ENCODE measurements at regions not wholly inside any gene's neighbourhood (a gene's known extent, or its start where the extent isn't known, plus 50 kb on each side); places are given as distances from the start of the nearest gene placed in this dataset.

- Histone ChIP-seq H3K27ac (no peak overlapping the region), H3K4me3 (no peak overlapping the region)
Measured at GRCh38 chr11:105553025-105553424, 56.8 kb upstream of the GRIA4 start.

GRCh38 chr11:105548359-105548758 is 61.5 kb upstream of the GRIA4 start:
- Histone ChIP-seq H3K4me3 (no peak overlapping the region), H3K27ac (no peak overlapping the region)

GRCh38 chr11:105538588-105538987 is 71.3 kb upstream of the GRIA4 start:
- H3K4me3 ChIP-seq, result no peak overlapping the region

GRCh38 chr11:105537531-105537930 is 72.3 kb upstream of the GRIA4 start:
- no peak overlapping the region for H3K27ac ChIP-seq
- H3K4me3 ChIP-seq, result no peak overlapping the region

More at GRCh38 chr11:105538588-105538987, 71.3 kb upstream of the GRIA4 start:
- H3K27ac ChIP-seq, result no peak overlapping the region

GRCh38 chr11:105524286-105524685 is 85.6 kb upstream of the GRIA4 start:
- no peak overlapping the region for H3K27ac ChIP-seq
- H3K4me3 ChIP-seq, result no peak overlapping the region

- H3K27ac ChIP-seq, result no peak overlapping the region
- no peak overlapping the region for H3K4me3 ChIP-seq
Measured at GRCh38 chr11:105520706-105521345, 89.0 kb upstream of the GRIA4 start.

- Histone ChIP-seq H3K27ac (no peak overlapping the region), H3K4me3 (no peak overlapping the region)
Measured at GRCh38 chr11:105507496-105508254, 102.2 kb upstream of the GRIA4 start.

- no peak overlapping the region for H3K4me3 ChIP-seq
- H3K27ac ChIP-seq, result no peak overlapping the region
Measured at GRCh38 chr11:105492010-105492409, 117.9 kb upstream of the GRIA4 start.

- no peak overlapping the region for H3K4me3 ChIP-seq
- no peak overlapping the region for H3K27ac ChIP-seq
Measured at GRCh38 chr11:105491394-105491793, 118.5 kb upstream of the GRIA4 start.

- Histone ChIP-seq H3K27ac (no peak overlapping the region), H3K4me3 (no peak overlapping the region)
Measured at GRCh38 chr11:105490333-105490732, 119.5 kb upstream of the GRIA4 start.

- no peak overlapping the region for H3K4me3 ChIP-seq
- H3K27ac ChIP-seq, result no peak overlapping the region
Measured at GRCh38 chr11:105489446-105489845, 120.4 kb upstream of the GRIA4 start.

GRCh38 chr11:105486929-105487328 is 122.9 kb upstream of the GRIA4 start:
- Histone ChIP-seq H3K27ac (no peak overlapping the region), H3K4me3 (no peak overlapping the region)

GRCh38 chr11:105469931-105470330 is 139.9 kb upstream of the GRIA4 start:
- Histone ChIP-seq H3K4me3 (no peak overlapping the region), H3K27ac (no peak overlapping the region)

- Histone ChIP-seq H3K4me3 (no peak overlapping the region), H3K27ac (no peak overlapping the region)
Measured at GRCh38 chr11:105468154-105468553, 141.7 kb upstream of the GRIA4 start.

GRCh38 chr11:105466582-105467228 is 143.2 kb upstream of the GRIA4 start:
- no peak overlapping the region for H3K27ac ChIP-seq

GRCh38 chr11:105458071-105458470 is 151.8 kb upstream of the GRIA4 start:
- Histone ChIP-seq H3K4me3 (no peak overlapping the region), H3K27ac (no peak overlapping the region)

More at GRCh38 chr11:105466582-105467228, 143.2 kb upstream of the GRIA4 start:
- H3K4me3 ChIP-seq, result no peak overlapping the region

GRCh38 chr11:105456950-105457349 is 152.9 kb upstream of the GRIA4 start:
- no peak overlapping the region for H3K27ac ChIP-seq
- H3K4me3 ChIP-seq, result no peak overlapping the region

GRCh38 chr11:105449100-105449734 is 160.7 kb upstream of the GRIA4 start:
- Histone ChIP-seq H3K4me3 (no peak overlapping the region), H3K27ac (no peak overlapping the region)

- H3K4me3 ChIP-seq, result no peak overlapping the region
- H3K27ac ChIP-seq, result no peak overlapping the region
Measured at GRCh38 chr11:105448703-105449079, 161.2 kb upstream of the GRIA4 start.

- Histone ChIP-seq H3K27ac (no peak overlapping the region), H3K4me3 (no peak overlapping the region)
Measured at GRCh38 chr11:105447936-105448702, 161.8 kb upstream of the GRIA4 start.

All from skin epidermis (tissue), 12 donors.